ENCODE measurements at regions not wholly inside any gene's neighbourhood (a gene's known extent, or its start where the extent isn't known, plus 50 kb on each side); places are given as distances from the start of the nearest gene placed in this dataset.

DNA sequence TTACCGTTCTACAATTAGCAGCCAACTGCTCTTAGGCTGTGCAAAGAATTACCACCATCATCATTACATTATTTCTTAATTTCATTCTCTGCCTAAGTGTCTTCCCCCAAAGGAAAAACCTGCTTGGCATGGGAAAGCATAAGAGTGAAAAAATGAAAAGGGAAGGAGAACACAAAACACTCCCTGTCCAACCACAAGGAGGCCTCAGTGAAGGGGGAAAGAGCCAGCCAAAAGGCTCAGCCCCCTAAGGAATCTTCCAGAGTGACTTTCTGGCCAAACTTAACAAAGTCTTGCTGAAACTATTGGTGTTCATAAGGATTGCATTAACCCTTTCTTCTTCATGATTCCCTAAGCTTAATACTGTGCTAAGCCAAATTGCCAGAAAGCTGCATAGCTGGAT, 287.4 kb downstream of the SMARCA1 start:
- TF ChIP-seq POLR2A (IDR thresholded peaks at IDR 0.05), result no peak
- TF ChIP-seq, protein P1, sequence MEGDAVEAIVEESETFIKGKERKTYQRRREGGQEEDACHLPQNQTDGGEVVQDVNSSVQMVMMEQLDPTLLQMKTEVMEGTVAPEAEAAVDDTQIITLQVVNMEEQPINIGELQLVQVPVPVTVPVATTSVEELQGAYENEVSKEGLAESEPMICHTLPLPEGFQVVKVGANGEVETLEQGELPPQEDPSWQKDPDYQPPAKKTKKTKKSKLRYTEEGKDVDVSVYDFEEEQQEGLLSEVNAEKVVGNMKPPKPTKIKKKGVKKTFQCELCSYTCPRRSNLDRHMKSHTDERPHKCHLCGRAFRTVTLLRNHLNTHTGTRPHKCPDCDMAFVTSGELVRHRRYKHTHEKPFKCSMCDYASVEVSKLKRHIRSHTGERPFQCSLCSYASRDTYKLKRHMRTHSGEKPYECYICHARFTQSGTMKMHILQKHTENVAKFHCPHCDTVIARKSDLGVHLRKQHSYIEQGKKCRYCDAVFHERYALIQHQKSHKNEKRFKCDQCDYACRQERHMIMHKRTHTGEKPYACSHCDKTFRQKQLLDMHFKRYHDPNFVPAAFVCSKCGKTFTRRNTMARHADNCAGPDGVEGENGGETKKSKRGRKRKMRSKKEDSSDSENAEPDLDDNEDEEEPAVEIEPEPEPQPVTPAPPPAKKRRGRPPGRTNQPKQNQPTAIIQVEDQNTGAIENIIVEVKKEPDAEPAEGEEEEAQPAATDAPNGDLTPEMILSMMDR (IDR thresholded peaks at IDR 0.05), result no peak

Data from heart left ventricle (tissue), 13 donors.